HCT116 (cell line): ENCODE measurements at regions not wholly inside any gene's neighbourhood (a gene's known extent, or its start where the extent isn't known, plus 50 kb on each side); places are given as distances from the start of the nearest gene placed in this dataset.

Experiments
- ATAC-seq: fragments of 200-7000 bp; cut with Tn5 transposase; 2 replicates; pipeline ENCODE4 v1.9.1; 2020; ENCODE audit warnings: mild to moderate bottlenecking, moderate library complexity
- BruUV-seq: library from RNA; stranded (reverse); fragments of 400-500 nt; replicated peaks from 2 replicates; lab custom pipeline; 2021; lab: Mats Ljungman, UMichigan
- CTCF ChIA-PET: fragments of 300-600 bp; sonication (Branson Sonifier 250); formaldehyde crosslinking; loops from one replicate; lab custom pipeline; 2021; ENCODE audit warnings: antibody characterized with exemption; lab: Charles Lee
- POLR2A ChIA-PET: fragments of 300-600, 350-600 bp; sonication (Branson Sonifier 250); formaldehyde crosslinking; loops from one replicate; lab custom pipeline; 2021; ENCODE audit warnings: antibody characterized with exemption; lab: Charles Lee
- RAD21 ChIA-PET, 2 experiments: fragments of 300-600 bp; sonication (Branson Sonifier 250); formaldehyde crosslinking; loops; one replicate each; lab custom pipeline; 2023; ENCODE audit warnings: low total read pairs in 2 of 2; ENCODE audit not compliant: uncharacterized antibody in 2 of 2, unreplicated experiment in 2 of 2, low non-redundant PET in 1 of 2; lab: Charles Lee
- DNase-seq: peaks from one replicate; pipeline ENCODE4 v3.0.0-alpha.2; 2010; ENCODE audit warnings: low read depth, low spot score
- H2AFZ ChIP-seq: fragments of 200-600 bp; shearing (Covaris generic), sonication (generic); 2 replicates; pipeline ENCODE4 v1.6.1; 2017; ENCODE audit warnings: low read depth, mixed run types, mixed read lengths, antibody characterized with exemption, low read length; ENCODE audit not compliant: poor library complexity, severe bottlenecking
- H3K27ac ChIP-seq: 2 replicates; pipeline ENCODE4 v1.5.1; 2012; ENCODE audit warnings: low read depth, low read length
- H3K27me3 ChIP-seq: fragments of 200-600 bp; sonication (generic); 2 replicates; pipeline ENCODE4 v1.6.1; 2016; ENCODE audit warnings: mixed run types, low read length, mixed read lengths; ENCODE audit not compliant: insufficient read depth
- H3K36me3 ChIP-seq, 2 experiments: fragments of 200-500 bp in 1 of 2; fragments of 200-600 bp in 1 of 2; sonication (Bioruptor generic) in 1 of 2; sonication (generic) in 1 of 2; 2 replicates each; pipeline versions ENCODE4 v1.5.1 to v1.6.1; 2014 to 2016; ENCODE audit warnings: low read length in 2 of 2, inconsistent platforms in 1 of 2, mixed read lengths in 1 of 2, mixed run types in 1 of 2; ENCODE audit not compliant: insufficient read depth in 2 of 2, control insufficient read depth in 1 of 2
- H3K4me1 ChIP-seq, 2 experiments: fragments of 200-600 bp in 1 of 2; sonication (generic) in 1 of 2; 2 replicates each; pipeline versions ENCODE4 v1.5.1 to v1.6.1; 2012 to 2017; ENCODE audit warnings: low read length in 2 of 2, inconsistent platforms in 1 of 2, mild to moderate bottlenecking in 1 of 2, mixed read lengths in 1 of 2, mixed run types in 1 of 2, moderate library complexity in 1 of 2; ENCODE audit not compliant: insufficient read depth in 2 of 2, control insufficient read depth in 1 of 2
- H3K4me2 ChIP-seq: fragments of 200-600 bp; sonication (generic); 2 replicates; pipeline ENCODE4 v1.6.1; 2017; ENCODE audit warnings: mixed run types, low read length, mixed read lengths
- H3K4me3 ChIP-seq, 2 experiments: fragments of 200-600 bp in 1 of 2; sonication (generic) in 1 of 2; replicated peaks in 1 of 2; 2 replicates each; pipeline ENCODE4 v1.5.1; 2011 to 2016; ENCODE audit warnings: low read length in 2 of 2, control low read depth in 1 of 2, low read depth in 1 of 2, mild to moderate bottlenecking in 1 of 2, mixed read lengths in 1 of 2, mixed run types in 1 of 2
- H3K79me2 ChIP-seq: fragments of 200-600 bp; sonication (generic); 2 replicates; pipeline ENCODE4 v1.6.1; 2017; ENCODE audit warnings: mild to moderate bottlenecking, mixed run types, low read length, moderate library complexity, mixed read lengths; ENCODE audit not compliant: insufficient read depth
- H3K9ac ChIP-seq: fragments of 200-600 bp; sonication (generic); 2 replicates; pipeline ENCODE4 v1.6.1; 2016; ENCODE audit warnings: low read length, mixed read lengths
- H3K9me2 ChIP-seq: fragments of 200-600 bp; sonication (generic), shearing (Covaris generic); 2 replicates; pipeline ENCODE4 v1.6.1; 2017; ENCODE audit warnings: mixed run types, mild to moderate bottlenecking, moderate library complexity; ENCODE audit not compliant: insufficient read depth
- H3K9me3 ChIP-seq, 2 experiments: fragments of 200-500 bp in 1 of 2; fragments of 200-600 bp in 1 of 2; sonication (Bioruptor generic) in 1 of 2; sonication (generic) in 1 of 2; 2 replicates each; pipeline ENCODE4 v1.6.1; 2014 to 2017; ENCODE audit warnings: low read length in 2 of 2, mixed read lengths in 2 of 2, inconsistent platforms in 1 of 2, low read depth in 1 of 2, mild to moderate bottlenecking in 1 of 2, mixed run types in 1 of 2, moderate library complexity in 1 of 2; ENCODE audit not compliant: control insufficient read depth in 1 of 2, insufficient read depth in 1 of 2
- H4K20me1 ChIP-seq: fragments of 200-600 bp; sonication (generic), shearing (Covaris generic); 2 replicates; pipeline ENCODE4 v1.6.1; 2017; ENCODE audit warnings: mixed run types, mild to moderate bottlenecking, moderate library complexity; ENCODE audit not compliant: insufficient read depth
- ELF1 ChIP-seq: IDR thresholded peaks from 2 replicates; pipeline ENCODE4 v1.6.1; 2012; ENCODE audit warnings: low read depth, borderline replicate concordance
- FOSL1 ChIP-seq: IDR thresholded peaks from 2 replicates; pipeline ENCODE4 v1.6.1; 2012; ENCODE audit warnings: low read depth
- SP1 ChIP-seq: IDR thresholded peaks from 2 replicates; pipeline ENCODE4 v1.6.1; 2012; ENCODE audit warnings: low read depth
- TCF7L2 ChIP-seq: IDR thresholded peaks from 2 replicates; pipeline ENCODE4 v1.7.0; 2011; ENCODE audit warnings: borderline replicate concordance, inconsistent platforms; ENCODE audit not compliant: insufficient read depth, insufficient read length; ENCODE audit errors: extremely low read depth
- ZFX ChIP-seq: fragments of 450-650 bp; IDR thresholded peaks from 2 replicates; pipeline ENCODE4 v1.6.1; 2017
- intact Hi-C: fragments of 100-400 bp; cut with micrococcal nuclease; formaldehyde crosslinking; loops from 2 replicates; pipeline ENCODE4 v1.10.0; 2022
- TF ChIP-seq, protein P1 (sequence below): IDR thresholded peaks from 2 replicates; pipeline ENCODE4 v1.6.1; 2012
- TF ChIP-seq, protein P2 (sequence below): IDR thresholded peaks from 2 replicates; pipeline ENCODE4 v1.6.1; 2011; ENCODE audit warnings: mild to moderate bottlenecking, low read length, moderate library complexity; ENCODE audit not compliant: insufficient replicate concordance; ENCODE audit errors: extremely low read depth

DNA sequence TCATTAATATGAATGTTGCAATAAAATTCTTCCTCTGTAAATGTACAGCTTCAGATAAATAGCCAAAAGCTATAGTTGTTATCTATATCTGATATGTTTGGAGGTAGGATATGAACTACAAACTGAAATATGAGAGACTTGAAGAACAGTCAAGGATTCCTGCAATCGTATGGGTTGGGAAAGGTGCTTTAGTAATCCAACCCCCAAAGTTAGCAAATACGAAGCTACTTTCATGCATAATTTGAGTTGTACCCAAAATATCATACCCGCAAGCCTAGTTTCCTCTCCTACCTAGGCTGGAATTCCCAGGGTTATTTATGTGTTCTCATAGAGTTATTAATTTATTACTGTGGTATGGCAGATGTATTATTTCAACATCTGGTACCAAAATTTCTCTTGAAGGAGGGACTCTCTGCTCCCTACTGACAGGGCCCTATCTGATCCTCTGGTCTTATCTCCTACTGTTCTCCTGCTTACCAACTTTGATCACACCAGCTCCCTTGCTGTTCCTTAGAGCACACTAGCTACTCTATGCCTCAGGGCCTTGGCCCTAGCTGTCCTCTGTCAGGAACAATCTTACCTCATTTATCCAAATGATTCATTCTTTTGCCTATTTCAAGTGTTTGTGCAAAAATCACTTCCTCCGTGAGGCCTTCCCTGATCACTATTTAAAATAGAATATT lies 140.4 kb upstream of the CCDC54 start:
- no peak overlapping the region for H3K4me2 ChIP-seq
- H2AFZ ChIP-seq, result peak overlapping the region; percentile 94
- H3K27me3 ChIP-seq, result no peaks in the 10 kb centered on the region
- DNase-seq (no peak), ATAC-seq (no peak)
- H3K36me3 ChIP-seq, result no peaks in the 10 kb centered on the region
- no peak overlapping the region for H3K9ac ChIP-seq
- TF ChIP-seq, protein P1, sequence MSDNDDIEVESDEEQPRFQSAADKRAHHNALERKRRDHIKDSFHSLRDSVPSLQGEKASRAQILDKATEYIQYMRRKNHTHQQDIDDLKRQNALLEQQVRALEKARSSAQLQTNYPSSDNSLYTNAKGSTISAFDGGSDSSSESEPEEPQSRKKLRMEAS, result no peak
- TF ChIP-seq SP1 (no peak), ZFX (no peak), FOSL1 (no peak), ELF1 (no peak), TCF7L2 (no peak)
- TF ChIP-seq, protein P2, sequence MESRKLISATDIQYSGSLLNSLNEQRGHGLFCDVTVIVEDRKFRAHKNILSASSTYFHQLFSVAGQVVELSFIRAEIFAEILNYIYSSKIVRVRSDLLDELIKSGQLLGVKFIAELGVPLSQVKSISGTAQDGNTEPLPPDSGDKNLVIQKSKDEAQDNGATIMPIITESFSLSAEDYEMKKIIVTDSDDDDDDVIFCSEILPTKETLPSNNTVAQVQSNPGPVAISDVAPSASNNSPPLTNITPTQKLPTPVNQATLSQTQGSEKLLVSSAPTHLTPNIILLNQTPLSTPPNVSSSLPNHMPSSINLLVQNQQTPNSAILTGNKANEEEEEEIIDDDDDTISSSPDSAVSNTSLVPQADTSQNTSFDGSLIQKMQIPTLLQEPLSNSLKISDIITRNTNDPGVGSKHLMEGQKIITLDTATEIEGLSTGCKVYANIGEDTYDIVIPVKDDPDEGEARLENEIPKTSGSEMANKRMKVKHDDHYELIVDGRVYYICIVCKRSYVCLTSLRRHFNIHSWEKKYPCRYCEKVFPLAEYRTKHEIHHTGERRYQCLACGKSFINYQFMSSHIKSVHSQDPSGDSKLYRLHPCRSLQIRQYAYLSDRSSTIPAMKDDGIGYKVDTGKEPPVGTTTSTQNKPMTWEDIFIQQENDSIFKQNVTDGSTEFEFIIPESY, result no peak
- no peaks in the 10 kb centered on the region for H3K9me3 ChIP-seq
- no TSS peak for BruUV-seq
- H3K4me3 ChIP-seq, result no peak overlapping the region
- no peak overlapping the region for H3K27ac ChIP-seq
- intact Hi-C loops, result loop anchor here (1.0 to 10.0 kb wide), 7 partner anchors 284 to 1171 kb away; no protein-coding TSS in a partner anchor
- no peaks in the 10 kb centered on the region for H3K9me2 ChIP-seq
- RAD21 ChIA-PET, result interaction anchor here in 1 of 2 experiments (0.9 to 1.3 kb wide), 2 partner anchors 184 to 193 kb away, joined by 3 read pairs; no protein-coding TSS in a partner anchor
- CTCF ChIA-PET, result interaction anchor here (0.7 to 2.9 kb wide), 13 partner anchors 8 to 1316 kb away, joined by 3 to 12 read pairs (median 7); no protein-coding TSS in a partner anchor
- H4K20me1 ChIP-seq, result no peaks in the 10 kb centered on the region
- POLR2A ChIA-PET, result no interaction called here
- H3K79me2 ChIP-seq, result no peaks in the 10 kb centered on the region
- H3K4me1 ChIP-seq, result peaks cover 3 to 23% of the 10 kb centered on the region in 2 experiments; a peak in 3 of 4 replicates
